Umbilical cord (tissue), 1 donor: ENCODE measurements at regions not wholly inside any gene's neighbourhood (a gene's known extent, or its start where the extent isn't known, plus 50 kb on each side); places are given as distances from the start of the nearest gene placed in this dataset.

Experiments used
- DNase-seq: peaks from one replicate; pipeline ENCODE4 v3.0.0-alpha.2; 2015; ENCODE audit warnings: low spot score

DNA sequence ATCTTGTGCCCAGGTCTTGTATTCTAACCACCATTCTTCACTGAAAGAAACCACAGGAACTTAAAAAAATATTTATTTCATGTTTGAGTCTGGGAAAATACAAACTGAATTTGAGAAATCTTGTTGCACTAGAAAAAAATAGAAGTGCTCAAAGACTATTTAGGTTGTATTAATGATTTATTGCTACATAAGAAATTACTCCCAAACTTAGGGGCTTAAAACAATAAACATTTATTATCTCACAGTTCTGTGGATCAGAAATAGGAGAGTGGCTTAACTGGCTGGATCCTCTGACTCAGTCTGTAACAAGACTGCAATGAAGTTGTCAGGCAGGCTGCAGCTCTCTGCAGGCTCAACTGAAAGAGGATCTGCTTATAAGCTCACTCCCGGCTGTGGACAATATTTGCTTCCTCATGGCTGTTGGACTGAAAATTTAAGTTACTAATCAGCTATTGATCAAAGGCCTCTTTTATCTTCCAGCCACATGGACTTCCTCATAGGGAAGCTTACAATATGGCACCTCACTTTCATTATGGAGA lies 295.4 kb upstream of the FAM241A start:
- DNase-seq, result peak; percentile 26

GRCh38 chr4:111854494-111855087 lies 290.7 kb upstream of the FAM241A start:
- peak; percentile 57 for DNase-seq

- no peak for DNase-seq
Observed at GRCh38 chr4:111855308-111855707, 289.9 kb upstream of the FAM241A start.

DNA sequence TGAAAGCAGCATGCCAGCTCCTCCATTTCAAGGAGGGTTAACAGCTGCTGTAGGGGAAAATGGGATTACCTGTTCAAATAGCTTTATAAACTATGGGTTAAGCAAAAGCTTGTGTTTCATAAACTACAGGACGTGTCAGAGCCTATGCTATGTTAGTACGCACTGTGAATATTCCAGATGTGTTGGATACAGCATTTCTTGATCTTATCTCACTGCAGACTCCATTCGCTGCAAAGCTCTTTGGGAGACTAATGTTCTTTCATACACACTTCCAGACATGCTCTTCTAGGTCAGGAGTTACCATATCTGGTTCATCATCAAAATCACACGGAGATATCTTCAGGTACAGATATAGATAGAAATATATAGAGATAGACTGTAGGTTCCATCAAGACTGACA lies 281.2 kb upstream of the FAM241A start:
- DNase-seq, result peak; percentile 67

GRCh38 chr4:111869339-111869738 lies 275.9 kb upstream of the FAM241A start:
- DNase-seq, result no peak

DNA sequence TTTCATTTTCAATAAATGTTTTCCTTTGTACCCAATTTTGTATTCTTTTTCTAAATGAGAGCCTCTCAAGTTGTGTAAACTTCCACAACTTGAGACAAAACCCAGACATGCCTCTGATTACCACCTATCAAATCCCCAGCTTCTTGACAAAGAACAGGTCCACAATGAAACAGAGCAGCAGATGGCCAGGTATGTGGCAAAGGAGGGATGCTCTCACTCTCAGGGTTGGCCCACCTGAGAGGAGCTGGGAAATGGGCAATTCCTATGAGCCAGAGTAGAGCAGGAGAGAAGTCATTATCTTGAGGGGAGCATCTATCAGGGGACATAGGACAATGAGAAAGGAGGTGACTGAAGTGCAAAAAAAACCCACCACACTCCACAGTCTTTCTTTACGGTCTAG lies 273.5 kb upstream of the FAM241A start:
- DNase-seq, result no peak

DNA sequence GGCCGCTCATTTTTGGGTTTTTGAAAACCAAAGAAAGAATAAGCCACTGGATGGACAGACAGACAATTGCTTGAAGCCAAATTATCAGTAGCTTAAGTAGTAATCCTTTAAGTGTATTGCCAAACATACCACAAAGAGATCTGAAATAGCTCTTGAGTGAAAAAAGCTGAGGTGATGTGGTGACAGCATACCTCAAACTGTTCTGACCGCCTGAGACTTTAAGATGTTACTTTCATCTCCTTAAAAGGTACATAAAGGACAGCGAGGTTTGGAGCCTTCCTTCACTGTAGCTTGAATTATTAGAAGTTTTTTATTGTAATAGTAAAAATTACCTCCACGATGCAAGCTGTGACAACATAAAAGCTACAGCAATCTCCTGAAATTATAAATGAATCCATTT lies 271.5 kb upstream of the FAM241A start:
- peak; percentile 3 for DNase-seq

- no peak for DNase-seq
Observed at GRCh38 chr4:111879539-111879938, 265.7 kb upstream of the FAM241A start.

DNA sequence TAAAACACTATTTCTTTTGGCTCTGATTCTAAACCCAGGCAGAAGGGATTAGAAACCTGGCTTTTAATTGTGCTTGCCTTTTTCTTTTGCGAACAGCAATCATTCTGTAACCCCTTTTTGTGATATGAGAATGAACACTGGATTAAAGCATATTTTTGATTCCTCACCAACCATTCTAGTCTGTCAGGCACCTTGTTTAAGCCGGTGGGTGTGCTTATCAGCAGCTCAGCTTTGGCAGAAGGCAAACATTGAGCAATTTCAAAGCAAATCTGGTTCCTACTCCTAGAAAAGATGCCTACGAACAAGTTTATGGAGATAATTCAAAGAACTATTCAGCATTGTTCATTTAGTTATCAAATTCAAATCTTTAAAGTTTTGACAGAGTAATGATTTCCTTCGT lies 265.1 kb upstream of the FAM241A start:
- DNase-seq, result peak; percentile 33

DNA sequence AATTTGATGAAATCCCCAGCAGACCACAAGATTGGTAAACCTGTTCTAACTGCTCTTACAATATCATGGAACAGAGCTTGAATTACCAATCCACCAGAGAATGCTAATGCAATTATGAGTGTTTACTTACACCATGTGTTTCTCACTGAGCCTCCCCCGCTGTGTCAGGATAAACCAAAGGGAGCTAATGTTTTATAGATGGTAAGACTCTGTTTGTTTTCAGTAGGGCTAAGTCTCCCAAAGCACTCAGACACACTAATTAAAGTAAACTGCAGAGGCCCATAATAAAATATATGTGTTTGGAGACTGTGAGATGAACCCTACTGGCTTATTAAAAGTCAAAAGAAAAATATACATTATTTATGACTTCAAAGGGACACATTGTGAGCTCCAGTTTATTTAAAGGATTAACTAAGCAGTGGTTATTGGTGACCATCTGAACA lies 261.7 kb upstream of the FAM241A start:
- no peak for DNase-seq

- DNase-seq, result no peak
Observed at GRCh38 chr4:111890412-111890811, 254.8 kb upstream of the FAM241A start.

- no peak for DNase-seq
Observed at GRCh38 chr4:111905511-111905910, 239.7 kb upstream of the FAM241A start.

GRCh38 chr4:111919639-111920038 lies 225.6 kb upstream of the FAM241A start:
- DNase-seq, result no peak

- DNase-seq, result no peak
Observed at GRCh38 chr4:111921714-111922113, 223.5 kb upstream of the FAM241A start.

- DNase-seq, result no peak
Observed at GRCh38 chr4:111923786-111924185, 221.5 kb upstream of the FAM241A start.

GRCh38 chr4:111924696-111925095 lies 220.6 kb upstream of the FAM241A start:
- DNase-seq, result no peak

GRCh38 chr4:111930659-111931058 lies 214.6 kb upstream of the FAM241A start:
- no peak for DNase-seq

DNA sequence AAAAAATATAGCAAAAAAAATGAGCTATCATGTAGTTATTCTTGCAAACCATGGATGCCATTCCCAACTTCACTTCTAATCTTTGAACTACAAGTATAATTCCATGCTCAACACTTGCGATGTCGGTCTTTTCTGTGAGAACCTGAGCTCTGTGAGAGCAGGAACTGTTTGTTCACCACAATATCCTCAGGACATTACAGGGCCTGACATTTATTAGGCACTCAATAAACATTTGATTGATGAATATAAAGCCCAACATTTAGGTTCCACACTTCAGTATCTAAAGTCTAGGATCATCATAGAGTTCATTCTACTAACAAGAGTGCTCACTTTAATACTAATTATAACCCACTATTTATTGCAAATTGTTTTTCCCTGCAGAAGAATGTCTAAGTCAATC lies 211.6 kb upstream of the FAM241A start:
- no peak for DNase-seq

GRCh38 chr4:111934314-111934713 lies 210.9 kb upstream of the FAM241A start:
- DNase-seq, result no peak

DNA sequence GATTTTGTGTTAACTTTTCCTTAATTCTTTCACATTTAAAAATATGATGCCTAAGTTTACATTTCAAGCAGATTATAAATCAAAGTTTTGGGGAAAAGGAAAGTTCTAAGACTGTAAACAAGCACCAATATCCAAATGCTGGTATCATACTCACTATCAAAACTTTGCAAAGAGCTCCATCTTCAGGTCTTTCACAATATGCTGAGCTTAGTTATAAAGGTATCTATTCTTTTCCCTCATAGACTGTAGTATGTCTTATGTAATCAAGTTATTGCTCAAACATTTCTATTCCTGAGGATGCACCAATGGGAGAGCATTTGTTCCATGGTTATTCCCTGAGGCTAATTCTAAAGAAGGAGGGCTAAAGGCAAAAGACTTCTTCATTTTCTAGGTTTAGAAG lies 207.9 kb upstream of the FAM241A start:
- DNase-seq, result peak; percentile 85

GRCh38 chr4:111941957-111942356 lies 203.3 kb upstream of the FAM241A start:
- no peak for DNase-seq

- peak; percentile 47 for DNase-seq
Observed at GRCh38 chr4:111943796-111944203, 201.5 kb upstream of the FAM241A start.

GRCh38 chr4:111945014-111945413 lies 200.2 kb upstream of the FAM241A start:
- peak; percentile 36 for DNase-seq

- DNase-seq, result no peak
Observed at GRCh38 chr4:111946800-111947199, 198.5 kb upstream of the FAM241A start.
